Retina (tissue), 1 donor: ENCODE measurements at regions not wholly inside any gene's neighbourhood (a gene's known extent, or its start where the extent isn't known, plus 50 kb on each side); places are given as distances from the start of the nearest gene placed in this dataset.

Source experiments
- DNase-seq: peaks from one replicate; pipeline ENCODE4 v3.0.0-alpha.2; 2016

DNA sequence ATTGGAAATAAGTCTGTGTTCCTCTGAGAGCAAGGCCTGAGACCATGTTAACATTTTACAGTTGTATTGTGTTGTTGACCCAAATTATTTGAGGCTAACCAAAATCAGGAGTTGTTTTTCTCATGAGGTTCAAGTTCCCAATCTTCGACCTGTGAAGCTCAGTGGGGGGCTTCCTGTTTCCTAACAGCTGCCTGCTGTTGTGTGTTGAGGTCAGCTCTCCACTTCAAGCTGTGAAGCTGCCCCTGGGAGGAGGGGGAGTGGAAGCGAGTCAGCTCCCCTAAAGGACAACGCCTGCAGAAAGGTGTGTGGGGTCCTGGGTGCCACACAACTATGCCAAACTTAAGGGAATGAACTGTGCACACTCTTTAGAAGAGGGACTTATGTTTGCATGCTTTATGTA is 295.5 kb downstream of the IRX1 start:
- DNase-seq, result no peak

DNA sequence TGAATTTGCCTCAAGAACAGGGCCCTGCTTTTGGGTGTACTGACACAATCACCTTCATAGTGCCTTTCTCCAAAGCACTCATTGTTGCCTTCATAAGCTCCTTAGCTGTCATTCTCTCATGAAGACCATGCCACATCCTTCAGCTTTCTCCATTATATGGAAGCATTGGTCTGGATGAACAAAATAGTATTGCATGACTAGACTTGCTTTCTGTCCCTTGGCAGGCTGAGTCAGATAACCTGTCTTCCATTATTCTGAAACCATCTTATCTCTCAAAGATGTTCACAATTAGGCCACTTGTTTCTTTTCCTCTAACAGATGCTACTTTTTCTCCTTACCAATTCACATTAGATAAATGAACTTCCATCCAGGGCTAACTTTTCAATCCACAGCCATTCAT is 297.9 kb downstream of the IRX1 start:
- DNase-seq, result no peak

DNA sequence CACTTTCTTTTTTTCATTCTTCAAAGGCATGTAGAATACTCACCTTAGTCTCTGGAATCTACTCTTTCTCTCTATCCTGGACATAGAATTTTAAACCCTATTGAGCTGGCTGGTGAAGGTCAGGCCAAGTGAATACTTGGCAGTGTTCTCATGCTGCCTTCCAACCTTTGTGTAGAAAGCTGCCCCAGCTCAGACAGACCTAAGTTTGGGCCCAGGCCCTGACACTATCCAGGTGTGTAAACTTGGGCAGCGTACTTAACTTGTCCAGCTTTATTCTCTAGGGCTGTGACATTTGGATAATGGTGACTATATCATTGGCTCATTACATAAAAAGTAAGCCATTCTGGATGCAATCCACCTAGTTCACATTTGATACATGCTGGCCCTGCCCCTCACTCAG is 298.3 kb downstream of the IRX1 start:
- DNase-seq, result no peak

DNA sequence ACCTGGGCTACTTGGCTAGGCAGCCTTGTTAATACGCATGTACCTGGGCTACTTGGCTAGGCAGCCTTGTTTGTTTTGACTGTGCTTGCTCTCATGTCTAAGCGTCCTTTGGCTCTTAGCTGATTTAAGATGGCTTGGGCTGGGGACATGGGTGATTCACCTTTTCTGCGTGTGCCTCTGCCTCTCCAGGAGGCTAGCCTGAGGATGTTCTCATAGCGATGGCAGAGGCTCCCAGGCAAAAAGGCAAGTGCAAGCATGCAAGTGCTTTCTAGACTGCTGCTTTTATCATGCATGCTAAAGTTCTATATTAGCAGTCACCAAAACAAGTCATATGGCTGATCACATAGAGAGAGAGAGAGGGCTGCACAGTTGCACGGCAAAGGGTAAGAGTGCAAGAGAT is 300.5 kb downstream of the IRX1 start:
- DNase-seq, result no peak

DNA sequence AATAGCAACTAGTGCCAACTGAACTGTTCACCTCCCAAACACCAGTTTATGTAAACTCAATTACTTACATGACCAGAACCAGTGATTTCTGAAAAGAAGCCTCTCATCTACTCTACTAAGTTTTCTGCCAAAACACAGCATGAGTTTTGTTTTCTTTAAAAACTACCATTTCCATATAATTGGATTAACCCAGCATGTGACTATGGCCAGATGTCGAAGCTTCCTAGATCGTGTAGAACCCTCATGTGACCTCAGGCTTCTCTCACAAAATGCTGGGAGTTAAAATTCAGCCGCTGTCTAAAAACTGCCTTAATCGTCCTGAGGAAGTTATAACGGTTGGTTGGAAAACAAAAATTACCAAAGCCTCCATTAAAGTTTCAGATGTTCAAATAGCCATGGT is 303.5 kb downstream of the IRX1 start:
- no peak for DNase-seq

DNA sequence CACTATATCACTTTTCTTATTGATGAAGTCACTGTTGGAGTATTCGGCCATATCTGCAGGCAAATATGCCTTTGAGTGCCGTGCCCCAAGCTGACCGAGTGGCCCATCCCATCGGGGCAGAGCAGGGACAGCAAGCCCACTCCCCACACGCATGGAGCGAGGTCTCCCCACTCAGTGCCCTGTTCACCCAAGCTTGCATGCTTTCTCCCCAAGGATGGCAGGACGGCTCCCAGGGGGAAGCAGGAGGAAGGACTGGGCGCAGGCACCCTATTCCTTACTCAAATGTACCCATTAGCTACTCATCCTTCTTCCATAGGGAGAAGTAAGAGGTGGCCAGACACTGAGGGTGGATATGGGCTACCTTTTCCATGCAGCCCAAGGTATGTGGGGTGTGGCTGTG is 309.0 kb downstream of the IRX1 start:
- no peak for DNase-seq

DNA sequence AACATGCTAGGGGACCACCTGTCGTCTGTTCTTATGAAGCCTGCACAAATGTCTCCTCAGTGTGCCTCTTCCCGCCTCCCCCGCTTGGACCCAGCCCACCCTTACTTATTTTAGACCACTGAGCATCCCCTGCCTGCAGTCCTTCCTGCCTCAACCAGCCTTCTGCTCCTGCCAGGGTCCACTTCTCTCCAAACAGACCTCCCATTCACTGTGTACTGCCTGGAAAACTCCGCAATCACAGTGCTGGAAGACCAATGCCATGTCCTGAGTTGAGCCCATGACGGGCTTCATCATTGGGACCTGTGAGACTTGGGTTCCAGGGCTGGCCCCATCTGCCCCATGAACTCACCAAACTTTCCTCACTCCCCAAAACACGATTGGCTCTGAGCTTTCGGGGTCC is 309.4 kb downstream of the IRX1 start:
- no peak for DNase-seq

DNA sequence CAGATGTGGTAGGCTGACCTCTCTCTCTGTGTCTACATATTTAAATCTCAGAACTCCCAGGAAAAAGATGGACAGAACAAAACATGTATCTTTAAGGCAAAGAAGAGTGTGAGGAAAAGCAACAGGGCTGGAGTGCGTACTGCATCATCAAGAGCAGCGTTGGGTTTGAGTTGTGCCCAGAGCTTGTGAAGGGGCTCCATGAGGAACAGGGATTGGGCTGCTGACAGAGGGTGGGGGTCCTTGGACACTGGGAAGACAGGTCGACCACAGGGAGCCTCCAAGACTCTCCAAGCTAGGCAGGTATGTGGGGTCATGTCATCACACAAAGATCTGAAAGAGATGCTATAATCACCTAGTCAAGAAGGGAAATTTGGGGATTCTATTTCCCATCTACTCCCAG is 309.9 kb downstream of the IRX1 start:
- DNase-seq, result no peak

- no peak for DNase-seq
Measured at GRCh38 chr5:3911111-3911510, 315.5 kb downstream of the IRX1 start.

- no peak for DNase-seq
Measured at GRCh38 chr5:3911773-3912172, 316.1 kb downstream of the IRX1 start.

DNA sequence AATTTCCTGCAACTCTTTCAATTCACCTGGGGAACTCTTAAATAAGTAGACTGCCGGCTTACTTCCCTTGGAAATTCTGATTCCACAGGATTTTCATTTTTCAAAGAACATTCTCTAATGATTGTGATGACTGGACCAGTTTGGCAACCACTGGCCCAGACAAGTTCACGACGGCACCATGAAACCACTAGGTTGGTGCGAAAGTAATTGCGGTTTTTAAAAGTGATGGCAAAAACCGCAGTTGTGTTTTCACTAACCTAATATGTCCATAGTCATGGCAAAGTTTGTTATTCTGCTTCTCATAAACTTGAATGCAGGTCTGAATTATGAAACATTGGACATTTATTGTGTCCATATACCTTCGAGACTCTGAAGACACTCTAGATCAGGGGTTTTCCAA is 317.2 kb downstream of the IRX1 start:
- no peak for DNase-seq

DNA sequence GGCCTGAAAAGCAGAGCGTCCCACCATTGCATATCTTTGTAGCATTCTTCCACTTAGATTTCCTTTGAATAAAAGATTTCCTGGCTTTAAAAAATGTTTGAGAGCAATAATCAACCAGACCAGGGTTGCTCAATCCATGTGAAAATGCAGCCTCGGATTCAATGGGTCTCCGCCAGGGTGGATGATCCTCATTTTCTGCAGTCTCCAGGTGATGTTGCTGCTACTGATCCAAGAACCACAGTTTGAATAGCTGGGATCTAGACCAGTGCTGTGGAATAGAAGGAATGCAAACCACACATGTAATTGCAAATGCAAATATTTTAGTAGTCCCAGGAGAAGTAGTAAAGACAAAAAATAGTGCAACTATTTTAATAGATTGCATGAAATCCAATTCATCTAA is 317.6 kb downstream of the IRX1 start:
- no peak for DNase-seq

DNA sequence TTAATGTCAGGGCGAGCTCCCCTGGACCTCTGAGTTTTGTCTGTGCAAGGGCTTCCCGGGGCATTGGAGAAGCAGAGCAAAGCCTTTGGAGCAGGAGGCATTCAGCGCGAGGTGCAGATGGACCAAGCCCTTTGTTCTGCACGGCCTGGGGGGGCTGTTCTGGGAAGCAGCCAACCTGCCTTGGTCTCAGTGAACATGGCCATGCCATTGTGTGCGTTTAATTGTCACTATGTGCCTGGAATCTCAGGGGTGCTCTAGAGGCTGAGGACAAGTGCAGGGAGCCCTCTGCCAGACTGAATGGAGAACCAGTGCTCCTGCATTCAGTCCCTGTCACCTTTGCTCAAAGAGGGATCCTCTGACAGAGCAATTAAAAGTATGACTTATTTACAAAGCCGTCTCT is 329.4 kb downstream of the IRX1 start:
- no peak for DNase-seq

DNA sequence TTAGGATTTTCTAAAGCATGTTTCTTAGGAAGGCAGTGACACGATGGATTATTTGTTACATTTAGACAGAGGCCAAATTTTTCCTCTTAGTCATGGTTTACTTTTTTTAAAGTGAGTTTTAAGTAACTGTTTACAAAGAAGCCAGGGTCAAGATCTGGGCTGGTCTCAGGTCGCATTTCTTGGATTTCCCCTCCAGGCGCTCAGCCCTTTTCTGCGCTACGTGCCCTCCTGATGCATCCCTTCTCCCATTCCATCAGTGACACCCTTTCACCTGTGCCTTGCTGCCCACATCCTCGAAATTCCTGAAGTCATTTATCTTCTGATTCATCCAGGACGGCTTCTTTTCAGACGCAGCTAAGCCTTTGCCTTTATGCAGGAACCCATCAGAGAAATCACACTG is 330.3 kb downstream of the IRX1 start:
- no peak for DNase-seq

- DNase-seq, result no peak
Measured at GRCh38 chr5:3929799-3930198, 334.2 kb downstream of the IRX1 start.

DNA sequence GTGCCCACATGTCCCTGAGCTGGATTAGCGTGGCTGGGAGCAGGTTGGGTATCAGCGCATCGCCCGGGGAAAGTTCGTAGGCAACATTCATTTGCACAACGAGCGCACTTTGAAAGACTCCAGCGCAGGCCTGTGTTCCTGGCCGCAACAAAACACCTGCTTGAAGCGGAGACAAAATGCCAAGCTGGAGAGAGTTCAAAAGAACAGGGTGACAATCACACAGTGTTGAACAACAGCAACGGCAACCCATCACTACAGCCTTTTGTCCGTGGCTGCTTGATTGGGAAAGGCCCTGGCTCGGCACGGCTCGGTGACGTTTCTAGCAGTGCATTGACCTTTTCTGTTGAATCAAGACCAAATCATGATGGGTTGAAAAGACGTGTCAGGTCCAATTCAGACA is 336.3 kb downstream of the IRX1 start:
- DNase-seq, result peak; percentile 57

DNA sequence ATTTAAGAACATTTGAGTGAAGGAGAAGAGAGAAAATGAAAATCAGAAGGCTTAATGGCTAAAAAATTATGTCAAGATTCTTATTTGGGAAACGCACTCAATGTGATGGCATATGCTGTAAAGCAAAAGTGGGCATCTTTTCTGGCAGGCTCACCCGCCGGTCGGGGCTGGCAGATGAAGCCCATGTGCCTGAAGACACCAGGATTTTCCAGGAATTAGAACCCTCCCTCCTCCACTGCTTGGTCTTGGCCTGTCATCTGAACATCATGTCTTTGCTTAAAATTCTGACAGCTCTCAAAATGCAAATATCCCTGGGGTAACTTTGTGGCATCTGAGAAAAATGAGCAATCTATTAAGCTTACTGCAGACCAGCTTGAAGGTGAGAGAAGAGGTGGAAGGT is 337.9 kb downstream of the IRX1 start:
- DNase-seq, result no peak

- DNase-seq, result no peak
Measured at GRCh38 chr5:3933966-3934365, 338.3 kb downstream of the IRX1 start.

DNA sequence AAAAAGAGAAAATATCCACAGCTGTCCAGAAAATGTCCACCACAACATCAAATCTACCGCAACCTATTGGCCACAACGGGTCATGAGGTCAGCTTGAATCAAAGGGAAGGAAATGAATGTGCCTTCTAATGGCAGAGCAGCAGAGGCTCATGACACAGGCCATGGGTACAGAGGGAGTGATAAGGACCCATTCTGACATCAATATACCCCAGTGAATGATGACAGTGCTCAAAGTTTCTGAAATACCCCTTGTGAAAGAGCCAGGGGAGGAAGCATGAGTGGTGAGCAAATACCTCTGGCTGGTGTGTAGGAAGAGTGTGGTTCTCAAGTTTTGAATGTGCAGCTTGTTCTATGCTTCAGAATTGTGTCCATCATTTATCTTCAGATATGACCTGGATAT is 348.2 kb downstream of the IRX1 start:
- no peak for DNase-seq

DNA sequence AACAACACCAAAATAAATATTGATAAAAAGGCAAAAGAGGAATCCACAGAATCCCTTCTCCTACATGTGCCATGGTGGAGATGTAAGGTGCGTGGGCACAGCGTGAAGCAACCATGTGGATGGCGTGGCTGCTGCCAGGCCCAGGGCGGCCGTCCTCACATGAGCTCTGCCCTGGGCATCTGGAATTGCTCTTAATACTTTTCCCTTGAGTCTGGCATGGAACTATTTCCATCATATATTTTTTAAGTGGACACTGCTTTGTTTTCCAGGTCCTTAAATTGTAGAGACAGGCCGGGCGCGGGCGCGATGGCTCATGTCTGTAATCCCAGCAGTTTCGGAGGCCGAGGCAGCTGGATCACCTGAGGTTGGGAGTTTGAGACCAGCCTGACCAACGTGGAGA is 349.3 kb downstream of the IRX1 start:
- no peak for DNase-seq

- no peak for DNase-seq
Measured at GRCh38 chr5:3948838-3949237, 353.2 kb downstream of the IRX1 start.

DNA sequence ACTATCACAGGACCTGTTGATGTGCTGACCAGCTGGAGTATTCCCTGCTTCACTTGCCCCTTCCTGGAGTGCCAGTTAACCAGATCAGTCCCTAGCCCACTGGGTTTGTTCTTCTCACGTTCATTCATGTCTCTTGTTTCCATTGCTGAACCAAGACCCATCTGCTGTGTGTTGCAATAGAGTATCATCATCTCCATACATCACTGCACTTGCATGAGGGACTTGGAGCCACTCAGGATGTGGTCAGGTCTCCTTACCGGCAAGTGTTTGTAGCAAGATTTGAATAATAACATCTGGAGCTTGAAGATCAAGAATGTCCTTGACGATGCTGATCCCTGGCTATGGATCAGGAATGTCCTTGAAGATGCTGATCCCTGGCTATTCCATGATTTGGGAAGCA is 358.6 kb downstream of the IRX1 start:
- no peak for DNase-seq

- DNase-seq, result no peak
Measured at GRCh38 chr5:3954633-3955032, 359.0 kb downstream of the IRX1 start.

DNA sequence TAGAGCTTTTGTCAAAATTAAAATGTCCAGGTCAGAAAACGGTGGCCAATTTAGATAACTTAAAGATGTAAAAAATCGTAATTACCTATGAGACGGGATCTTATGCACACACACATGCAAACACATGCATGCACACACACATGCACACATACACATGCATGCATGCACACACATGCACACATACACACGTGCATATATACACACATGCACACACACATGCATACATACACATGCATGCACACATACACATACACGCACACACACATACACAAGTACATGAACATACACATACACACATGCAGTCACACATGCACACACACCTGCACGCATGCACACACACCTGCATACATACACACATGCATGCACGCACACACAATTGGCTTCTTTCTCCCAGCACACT is 362.0 kb downstream of the IRX1 start:
- DNase-seq, result no peak

- DNase-seq, result peak; percentile 55
Measured at GRCh38 chr5:3958389-3958788, 362.8 kb downstream of the IRX1 start.

- no peak for DNase-seq
Measured at GRCh38 chr5:3962113-3962512, 366.5 kb downstream of the IRX1 start.
